ENCODE measurements at regions not wholly inside any gene's neighbourhood (a gene's known extent, or its start where the extent isn't known, plus 50 kb on each side); places are given as distances from the start of the nearest gene placed in this dataset.

DNA sequence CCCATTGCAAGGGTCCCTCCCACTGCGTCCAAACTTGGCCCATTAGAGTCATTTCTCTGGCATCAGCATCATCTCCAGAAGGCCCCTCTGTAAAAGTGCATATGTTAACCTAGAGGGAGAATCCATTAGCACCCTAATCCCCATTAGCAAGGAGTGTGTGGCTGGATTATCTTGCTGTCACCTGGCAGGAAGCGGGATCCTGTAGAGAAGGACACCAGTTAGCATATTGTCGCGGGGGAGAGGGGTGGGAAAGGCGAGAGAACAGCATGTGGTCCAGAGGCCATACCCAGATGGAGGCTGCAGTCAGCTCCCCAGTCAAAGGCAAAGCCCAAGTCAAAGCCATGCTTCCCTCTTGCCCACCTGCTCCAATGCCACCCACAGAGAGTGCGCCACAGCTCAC is 64.0 kb downstream of the OLIG1 start:
- TF ChIP-seq, protein P1, sequence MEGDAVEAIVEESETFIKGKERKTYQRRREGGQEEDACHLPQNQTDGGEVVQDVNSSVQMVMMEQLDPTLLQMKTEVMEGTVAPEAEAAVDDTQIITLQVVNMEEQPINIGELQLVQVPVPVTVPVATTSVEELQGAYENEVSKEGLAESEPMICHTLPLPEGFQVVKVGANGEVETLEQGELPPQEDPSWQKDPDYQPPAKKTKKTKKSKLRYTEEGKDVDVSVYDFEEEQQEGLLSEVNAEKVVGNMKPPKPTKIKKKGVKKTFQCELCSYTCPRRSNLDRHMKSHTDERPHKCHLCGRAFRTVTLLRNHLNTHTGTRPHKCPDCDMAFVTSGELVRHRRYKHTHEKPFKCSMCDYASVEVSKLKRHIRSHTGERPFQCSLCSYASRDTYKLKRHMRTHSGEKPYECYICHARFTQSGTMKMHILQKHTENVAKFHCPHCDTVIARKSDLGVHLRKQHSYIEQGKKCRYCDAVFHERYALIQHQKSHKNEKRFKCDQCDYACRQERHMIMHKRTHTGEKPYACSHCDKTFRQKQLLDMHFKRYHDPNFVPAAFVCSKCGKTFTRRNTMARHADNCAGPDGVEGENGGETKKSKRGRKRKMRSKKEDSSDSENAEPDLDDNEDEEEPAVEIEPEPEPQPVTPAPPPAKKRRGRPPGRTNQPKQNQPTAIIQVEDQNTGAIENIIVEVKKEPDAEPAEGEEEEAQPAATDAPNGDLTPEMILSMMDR (IDR thresholded peaks at IDR 0.05): no peak
- no peak for TF ChIP-seq POLR2A (IDR thresholded peaks at IDR 0.05; ENCODE audit: low read length)
- no peak for TF ChIP-seq HOXA7 (CRISPR knock-in tag; IDR thresholded peaks at IDR 0.05)
- TF ChIP-seq RFX5 (IDR thresholded peaks at IDR 0.05): no peak
- no peak for TF ChIP-seq BHLHE40 (IDR thresholded peaks at IDR 0.05; ENCODE audit: low read depth, low read length)
- no peak for TF ChIP-seq E2F6 (IDR thresholded peaks at IDR 0.05; ENCODE audit: borderline replicate concordance, low read depth)
- no peak for TF ChIP-seq ZC3H11A (IDR thresholded peaks at IDR 0.05)
